ENCODE measurements at regions not wholly inside any gene's neighbourhood (a gene's known extent, or its start where the extent isn't known, plus 50 kb on each side); places are given as distances from the start of the nearest gene placed in this dataset.

- TF ChIP-seq CTCF (IDR thresholded peaks at IDR 0.05) (no peak), POLR2A (IDR thresholded peaks at IDR 0.05) (no peak)
These were observed 192.2 kb upstream of the HS6ST1 start for GRCh38 chr2:128510701-128511397.

All from lower leg skin (tissue), 3 donors.